ENCODE measurements at regions not wholly inside any gene's neighbourhood (a gene's known extent, or its start where the extent isn't known, plus 50 kb on each side); places are given as distances from the start of the nearest gene placed in this dataset.

DNA sequence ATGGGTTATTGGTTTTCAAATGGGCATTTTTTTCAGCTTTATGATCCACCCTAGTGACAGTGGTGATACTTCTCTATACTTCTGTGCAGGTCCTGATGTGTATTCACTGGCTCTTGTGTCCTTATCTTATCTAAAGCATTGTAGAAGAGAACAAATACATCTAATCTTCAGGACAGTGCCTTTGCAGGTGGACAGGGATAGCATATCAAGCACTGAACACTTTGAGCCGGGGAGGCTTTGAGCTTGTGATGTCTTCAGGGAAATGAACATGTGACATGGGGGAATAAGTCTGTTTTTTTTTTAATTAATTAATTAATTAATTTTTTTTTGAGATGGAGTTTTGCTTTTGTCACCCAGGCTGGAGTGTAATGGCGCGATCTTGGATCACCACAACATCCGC lies 115.5 kb upstream of the KLF4 start:
- H3K4me1 ChIP-seq = peaks cover 0 to 8% of the 10 kb centered on the region in 2 donors
- no peaks in the 10 kb centered on the region for H3K36me3 ChIP-seq
- no peaks in the 10 kb centered on the region for H3K9me3 ChIP-seq
- H3K4me3 ChIP-seq = no peak overlapping the region
- H3K27me3 ChIP-seq = no peaks in the 10 kb centered on the region
- TF ChIP-seq, protein P1, sequence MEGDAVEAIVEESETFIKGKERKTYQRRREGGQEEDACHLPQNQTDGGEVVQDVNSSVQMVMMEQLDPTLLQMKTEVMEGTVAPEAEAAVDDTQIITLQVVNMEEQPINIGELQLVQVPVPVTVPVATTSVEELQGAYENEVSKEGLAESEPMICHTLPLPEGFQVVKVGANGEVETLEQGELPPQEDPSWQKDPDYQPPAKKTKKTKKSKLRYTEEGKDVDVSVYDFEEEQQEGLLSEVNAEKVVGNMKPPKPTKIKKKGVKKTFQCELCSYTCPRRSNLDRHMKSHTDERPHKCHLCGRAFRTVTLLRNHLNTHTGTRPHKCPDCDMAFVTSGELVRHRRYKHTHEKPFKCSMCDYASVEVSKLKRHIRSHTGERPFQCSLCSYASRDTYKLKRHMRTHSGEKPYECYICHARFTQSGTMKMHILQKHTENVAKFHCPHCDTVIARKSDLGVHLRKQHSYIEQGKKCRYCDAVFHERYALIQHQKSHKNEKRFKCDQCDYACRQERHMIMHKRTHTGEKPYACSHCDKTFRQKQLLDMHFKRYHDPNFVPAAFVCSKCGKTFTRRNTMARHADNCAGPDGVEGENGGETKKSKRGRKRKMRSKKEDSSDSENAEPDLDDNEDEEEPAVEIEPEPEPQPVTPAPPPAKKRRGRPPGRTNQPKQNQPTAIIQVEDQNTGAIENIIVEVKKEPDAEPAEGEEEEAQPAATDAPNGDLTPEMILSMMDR (IDR thresholded peaks at IDR 0.05) = no peak
- no peak overlapping the region for H3K27ac ChIP-seq
- no peak for DNase-seq (ENCODE audit: low spot score)

DNA sequence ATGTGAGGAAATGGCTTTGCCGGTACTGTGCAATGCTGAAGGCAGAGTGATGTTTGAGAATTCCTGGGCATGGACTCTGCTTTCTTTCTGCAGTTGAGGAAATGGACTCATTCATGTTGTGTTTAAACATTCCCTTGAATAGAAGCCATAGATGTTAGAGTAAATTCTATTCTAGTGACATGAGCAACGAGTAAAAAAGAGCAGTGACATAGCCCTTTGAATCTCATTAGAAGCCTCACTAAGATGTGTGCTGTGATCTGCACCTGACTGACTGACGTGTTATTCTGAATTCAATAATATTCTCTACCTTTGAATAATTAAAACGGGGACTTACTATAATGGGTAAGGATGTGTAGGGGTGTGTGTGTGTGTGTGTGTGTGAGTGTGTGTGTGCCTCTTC lies 113.7 kb upstream of the KLF4 start:
- no peak overlapping the region for H3K27ac ChIP-seq

DNA sequence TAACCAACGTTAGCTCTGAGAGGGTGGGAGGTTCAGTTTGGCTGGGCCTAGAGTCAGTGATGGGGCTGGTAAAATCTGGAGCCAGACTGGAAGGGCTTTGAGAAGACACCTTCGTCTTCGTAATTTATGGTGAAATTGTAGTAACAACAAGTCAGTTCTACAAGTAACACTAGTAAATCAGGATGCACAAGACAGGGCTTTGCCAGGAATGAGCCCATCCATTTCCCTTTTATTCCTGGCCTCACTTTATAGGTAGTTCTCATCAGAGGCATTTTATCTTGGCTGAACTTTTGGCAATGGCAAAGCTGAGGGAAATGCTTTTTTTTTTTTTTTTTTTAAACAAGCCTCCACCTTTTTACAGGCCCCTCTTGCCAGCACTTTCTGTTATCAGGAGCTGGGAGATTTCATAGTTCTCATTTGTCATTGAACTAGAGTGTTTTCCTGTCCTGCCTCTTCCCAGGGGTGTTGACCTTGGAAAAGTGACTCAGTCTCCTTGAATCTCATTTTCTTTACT lies 110.5 kb upstream of the KLF4 start:
- DNase-seq (ENCODE audit: low spot score) = no peak
- Histone ChIP-seq H3K27ac (peak overlapping the region; percentile 56 to 75), H3K4me3 (no peak overlapping the region), H3K27me3 (no peaks in the 10 kb centered on the region), H3K4me1 (peaks cover 0 to 17% of the 10 kb centered on the region in 2 donors), H3K9me3 (no peaks in the 10 kb centered on the region), H3K36me3 (no peaks in the 10 kb centered on the region)
- TF ChIP-seq, protein P1 (IDR thresholded peaks at IDR 0.05) = no peak

More for the DNA sequence above, 113.7 kb upstream of the KLF4 start:
- Histone ChIP-seq H3K27me3 (no peaks in the 10 kb centered on the region), H3K9me3 (no peaks in the 10 kb centered on the region), H3K36me3 (no peaks in the 10 kb centered on the region), H3K4me3 (no peak overlapping the region), H3K4me1 (peaks cover 0 to 17% of the 10 kb centered on the region in 2 donors)
- no peak for DNase-seq (ENCODE audit: low spot score)
- TF ChIP-seq, protein P1 (IDR thresholded peaks at IDR 0.05) = no peak

DNA sequence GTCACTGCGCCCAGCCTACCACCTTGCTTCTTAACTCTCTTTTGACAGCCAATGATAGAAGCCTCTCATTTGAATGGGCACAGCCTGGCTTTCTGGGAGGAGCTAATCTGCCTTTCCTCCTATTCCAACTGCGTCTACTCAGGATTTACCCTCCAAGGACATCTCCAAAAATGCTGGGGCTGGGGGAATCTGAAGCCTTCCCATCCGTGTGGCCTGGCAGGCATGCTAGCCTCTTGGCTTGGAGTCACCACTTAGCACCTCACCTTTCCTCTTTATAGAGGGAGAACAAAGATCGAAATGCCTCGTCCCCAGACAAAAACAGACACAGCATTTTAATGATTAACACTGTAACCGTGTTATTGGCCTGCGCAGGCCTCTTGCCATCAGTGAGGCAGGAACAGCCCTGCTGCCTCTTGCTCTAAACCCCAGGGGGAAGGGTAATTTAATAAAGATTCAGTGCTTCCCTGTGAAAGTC lies 108.2 kb upstream of the KLF4 start:
- no peaks in the 10 kb centered on the region for H3K27me3 ChIP-seq
- TF ChIP-seq, protein P1 (IDR thresholded peaks at IDR 0.05) = no peak
- no peak for DNase-seq (ENCODE audit: low spot score)

DNA sequence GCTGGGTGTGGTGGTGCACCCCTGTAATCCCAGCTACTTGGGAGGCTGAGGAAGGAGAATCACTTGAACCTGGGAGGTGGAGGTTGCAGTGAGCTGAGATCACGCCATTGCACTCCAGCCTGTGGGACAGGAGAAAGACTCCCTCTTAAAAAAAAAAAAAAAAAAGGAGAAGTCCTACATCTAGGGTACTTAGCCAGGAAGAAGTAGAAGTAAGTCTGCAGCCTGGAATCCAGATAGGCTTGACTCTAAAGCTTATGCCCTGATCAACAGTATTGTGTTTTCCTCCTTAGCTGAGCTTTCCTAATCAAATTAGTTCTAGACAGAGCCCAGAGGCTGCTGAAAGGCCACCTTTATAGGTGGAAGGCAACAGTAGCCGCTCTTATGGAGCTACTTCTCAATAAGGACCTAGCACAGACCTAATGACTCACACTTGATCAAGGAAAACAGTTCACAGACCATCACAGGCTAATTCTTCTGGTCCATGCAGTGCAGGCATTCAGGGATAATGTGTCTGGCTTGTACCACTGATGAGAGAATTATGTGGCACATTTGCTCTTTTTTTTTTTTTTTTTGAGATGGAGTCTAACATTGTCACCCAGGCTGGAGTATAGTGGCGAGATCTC lies 105.5 kb upstream of the KLF4 start:
- Histone ChIP-seq H3K36me3 (no peaks in the 10 kb centered on the region), H3K9me3 (no peaks in the 10 kb centered on the region), H3K27me3 (no peaks in the 10 kb centered on the region), H3K4me3 (no peak overlapping the region), H3K4me1 (peaks cover 0 to 9% of the 10 kb centered on the region in 2 donors), H3K27ac (no peak overlapping the region)
- no peak for DNase-seq (ENCODE audit: low spot score)
- TF ChIP-seq, protein P1 (IDR thresholded peaks at IDR 0.05) = no peak

More for the DNA sequence above, 108.2 kb upstream of the KLF4 start:
- no peak overlapping the region for H3K4me3 ChIP-seq
- H3K27ac ChIP-seq = no peak overlapping the region
- no peaks in the 10 kb centered on the region for H3K9me3 ChIP-seq
- no peaks in the 10 kb centered on the region for H3K36me3 ChIP-seq
- H3K4me1 ChIP-seq = peaks cover 0 to 17% of the 10 kb centered on the region in 2 donors
